Colonic mucosa (tissue), 4 donors: ENCODE measurements at regions not wholly inside any gene's neighbourhood (a gene's known extent, or its start where the extent isn't known, plus 50 kb on each side); places are given as distances from the start of the nearest gene placed in this dataset.

Experiments used
- DNase-seq: peaks from one replicate; pipeline ENCODE4 v3.0.0-alpha.2; 2020
- H3K27ac ChIP-seq: fragments of 200-600 bp; one replicate; pipeline ENCODE4 v1.8.0; 2021
- H3K27me3 ChIP-seq: fragments of 200-600 bp; one replicate; pipeline ENCODE4 v1.8.0; 2021
- H3K36me3 ChIP-seq: fragments of 200-600 bp; one replicate; pipeline ENCODE4 v1.8.0; 2021
- H3K4me1 ChIP-seq: fragments of 200-600 bp; one replicate; pipeline ENCODE4 v1.8.0; 2021; ENCODE audit warnings: mild to moderate bottlenecking
- H3K4me3 ChIP-seq: fragments of 200-600 bp; one replicate; pipeline ENCODE4 v1.8.0; 2021
- H3K9ac ChIP-seq, 2 donors: one replicate each; pipeline ENCODE4 v1.7.0; 2013; ENCODE audit warnings: control low read depth in 2 of 2, low read depth in 2 of 2, low read length in 2 of 2
- H3K9me3 ChIP-seq: fragments of 200-600 bp; one replicate; pipeline ENCODE4 v1.8.0; 2021
- intact Hi-C: fragments of 100-400 bp; cut with DNase I; formaldehyde crosslinking; loops from one replicate; pipeline ENCODE4 v1.14.1; 2022
- TF ChIP-seq, protein P1 (sequence below): fragments of 200-600 bp; IDR thresholded peaks from one replicate; pipeline ENCODE4 v1.8.0; 2022; ENCODE audit warnings: antibody characterized with exemption, mild to moderate bottlenecking
- donor health status: healthy.
- donor health status: DM: no; HTN: no; CAD: no.
- donor health status: DM: no; HTN: no; CAD: no.

GRCh38 chr21:25396135-25396711 is 211.1 kb downstream of the MRPL39 start:
- Histone ChIP-seq H3K4me3 (no peak overlapping the region), H3K9ac (no peak overlapping the region), H3K4me1 (no peaks in the 10 kb centered on the region), H3K27ac (no peak overlapping the region), H3K36me3 (no peaks in the 10 kb centered on the region), H3K9me3 (no peaks in the 10 kb centered on the region), H3K27me3 (no peaks in the 10 kb centered on the region)
- DNase-seq = no peak
- TF ChIP-seq, protein P1, sequence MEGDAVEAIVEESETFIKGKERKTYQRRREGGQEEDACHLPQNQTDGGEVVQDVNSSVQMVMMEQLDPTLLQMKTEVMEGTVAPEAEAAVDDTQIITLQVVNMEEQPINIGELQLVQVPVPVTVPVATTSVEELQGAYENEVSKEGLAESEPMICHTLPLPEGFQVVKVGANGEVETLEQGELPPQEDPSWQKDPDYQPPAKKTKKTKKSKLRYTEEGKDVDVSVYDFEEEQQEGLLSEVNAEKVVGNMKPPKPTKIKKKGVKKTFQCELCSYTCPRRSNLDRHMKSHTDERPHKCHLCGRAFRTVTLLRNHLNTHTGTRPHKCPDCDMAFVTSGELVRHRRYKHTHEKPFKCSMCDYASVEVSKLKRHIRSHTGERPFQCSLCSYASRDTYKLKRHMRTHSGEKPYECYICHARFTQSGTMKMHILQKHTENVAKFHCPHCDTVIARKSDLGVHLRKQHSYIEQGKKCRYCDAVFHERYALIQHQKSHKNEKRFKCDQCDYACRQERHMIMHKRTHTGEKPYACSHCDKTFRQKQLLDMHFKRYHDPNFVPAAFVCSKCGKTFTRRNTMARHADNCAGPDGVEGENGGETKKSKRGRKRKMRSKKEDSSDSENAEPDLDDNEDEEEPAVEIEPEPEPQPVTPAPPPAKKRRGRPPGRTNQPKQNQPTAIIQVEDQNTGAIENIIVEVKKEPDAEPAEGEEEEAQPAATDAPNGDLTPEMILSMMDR = no peak
- intact Hi-C loops = no loop called here

DNA sequence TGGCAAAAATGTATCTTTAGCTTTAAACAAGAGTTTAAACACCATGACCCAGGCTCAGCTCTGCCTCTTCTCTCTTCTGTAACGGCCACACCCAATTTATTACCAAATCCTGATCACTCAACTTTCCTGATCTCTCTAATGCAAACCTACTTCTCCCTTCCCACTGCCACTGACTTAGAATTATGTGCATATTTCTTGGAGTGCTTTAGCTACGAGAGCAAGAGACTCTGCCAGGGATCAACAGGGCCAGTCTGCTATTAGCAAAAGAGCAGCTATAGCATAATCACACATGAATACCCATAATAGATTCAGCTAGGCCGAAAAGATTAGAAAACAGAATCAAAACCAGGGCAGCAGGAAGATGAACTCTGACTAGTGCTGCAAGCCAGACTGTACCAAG is 215.5 kb downstream of the MRPL39 start:
- Histone ChIP-seq H3K4me3 (no peak overlapping the region), H3K9me3 (no peaks in the 10 kb centered on the region), H3K36me3 (no peaks in the 10 kb centered on the region), H3K27me3 (no peaks in the 10 kb centered on the region), H3K27ac (no peak overlapping the region), H3K4me1 (no peaks in the 10 kb centered on the region), H3K9ac (no peak overlapping the region)
- intact Hi-C loops = no loop called here
- no peak for DNase-seq
- TF ChIP-seq, protein P1 = no peak

DNA sequence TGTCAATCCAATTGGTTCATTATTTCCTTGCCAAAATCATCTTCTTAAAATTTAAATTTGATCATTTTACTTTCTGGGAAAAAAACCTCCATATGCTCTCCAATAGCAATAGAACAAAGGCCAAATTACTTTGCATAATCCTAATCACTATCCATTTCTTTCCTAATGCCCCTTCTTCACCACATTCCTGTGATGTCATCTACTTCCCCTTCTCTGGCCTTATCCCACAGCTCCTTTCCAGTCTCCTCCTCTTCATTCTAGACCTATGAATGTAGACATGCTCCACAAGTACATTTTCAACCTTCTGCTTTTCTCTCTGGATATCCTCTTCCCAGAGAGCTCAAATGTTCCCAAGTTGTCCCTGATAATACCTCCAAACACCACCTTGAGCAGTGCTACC is 216.6 kb downstream of the MRPL39 start:
- H3K9me3 ChIP-seq = no peaks in the 10 kb centered on the region
- no peaks in the 10 kb centered on the region for H3K4me1 ChIP-seq
- no peak overlapping the region for H3K9ac ChIP-seq
- intact Hi-C loops = no loop called here
- DNase-seq = no peak
- TF ChIP-seq, protein P1 = no peak
- no peaks in the 10 kb centered on the region for H3K27me3 ChIP-seq
- no peak overlapping the region for H3K27ac ChIP-seq
- no peak overlapping the region for H3K4me3 ChIP-seq
- H3K36me3 ChIP-seq = no peaks in the 10 kb centered on the region

GRCh38 chr21:25387665-25388064 is 219.6 kb downstream of the MRPL39 start:
- intact Hi-C loops = no loop called here
- Histone ChIP-seq H3K27ac (no peak overlapping the region), H3K9me3 (no peaks in the 10 kb centered on the region), H3K4me1 (no peaks in the 10 kb centered on the region), H3K27me3 (no peaks in the 10 kb centered on the region), H3K4me3 (no peak overlapping the region), H3K9ac (no peak overlapping the region), H3K36me3 (no peaks in the 10 kb centered on the region)
- TF ChIP-seq, protein P1 = no peak
- no peak for DNase-seq

GRCh38 chr21:25385911-25386474 is 221.3 kb downstream of the MRPL39 start:
- TF ChIP-seq, protein P1 = peak; percentile 73
- no peak overlapping the region for H3K4me3 ChIP-seq
- no peaks in the 10 kb centered on the region for H3K27me3 ChIP-seq
- H3K36me3 ChIP-seq = no peaks in the 10 kb centered on the region
- no peak overlapping the region for H3K27ac ChIP-seq
- no peak for DNase-seq
- no peaks in the 10 kb centered on the region for H3K4me1 ChIP-seq
- H3K9me3 ChIP-seq = no peaks in the 10 kb centered on the region
- no peak overlapping the region for H3K9ac ChIP-seq
- intact Hi-C loops = no loop called here
